GM23338 (cell line): ENCODE measurements at regions not wholly inside any gene's neighbourhood (a gene's known extent, or its start where the extent isn't known, plus 50 kb on each side); places are given as distances from the start of the nearest gene placed in this dataset.

Experiments
- ATAC-seq: fragments of 200-7000 bp; cut with Tn5 transposase; 3 replicates; pipeline ENCODE4 v1.9.1; 2020
- DNase-seq: peaks from one replicate; pipeline ENCODE4 v3.0.0-alpha.2; 2015; ENCODE audit warnings: low spot score
- H2AFZ ChIP-seq: fragments of 200-600 bp; sonication (generic); 2 replicates; pipeline ENCODE4 v1.8.0; 2016; ENCODE audit warnings: antibody characterized with exemption, mild to moderate bottlenecking, moderate library complexity
- H3F3A ChIP-seq: fragments of 200-600 bp; sonication (generic); replicated peaks from 2 replicates; pipeline ENCODE4 v1.8.0; 2017; ENCODE audit warnings: antibody characterized with exemption, mixed run types, low read depth
- H3K27ac ChIP-seq: fragments of 200-600 bp; sonication (generic); 2 replicates; pipeline ENCODE4 v1.6.1; 2016; ENCODE audit warnings: low read depth
- H3K27me3 ChIP-seq: fragments of 200-600 bp; sonication (generic); 2 replicates; pipeline ENCODE4 v1.8.0; 2016; ENCODE audit warnings: mild to moderate bottlenecking, mixed run types, moderate library complexity; ENCODE audit not compliant: insufficient read depth
- H3K36me3 ChIP-seq: fragments of 200-600 bp; sonication (generic); 2 replicates; pipeline ENCODE4 v1.8.0; 2016; ENCODE audit warnings: mild to moderate bottlenecking; ENCODE audit not compliant: insufficient read depth
- H3K4me1 ChIP-seq: fragments of 200-600 bp; sonication (generic); 2 replicates; pipeline ENCODE4 v1.8.0; 2016; ENCODE audit warnings: mild to moderate bottlenecking, moderate library complexity; ENCODE audit not compliant: insufficient read depth
- H3K4me2 ChIP-seq: fragments of 200-600 bp; sonication (generic); 2 replicates; pipeline ENCODE4 v1.7.1; 2017; ENCODE audit warnings: mixed run types
- H3K4me3 ChIP-seq: fragments of 200-600 bp; sonication (generic); 2 replicates; pipeline ENCODE4 v1.6.1; 2016; ENCODE audit warnings: mixed run types
- H3K79me2 ChIP-seq: fragments of 200-600 bp; sonication (generic); replicated peaks from 2 replicates; pipeline ENCODE4 v1.8.0; 2017; ENCODE audit warnings: mild to moderate bottlenecking; ENCODE audit not compliant: insufficient read depth
- H3K9me2 ChIP-seq: fragments of 200-600 bp; sonication (generic); 2 replicates; pipeline ENCODE4 v1.8.0; 2017; ENCODE audit not compliant: insufficient read depth
- H4K20me1 ChIP-seq: fragments of 200-600 bp; sonication (generic); replicated peaks from 2 replicates; pipeline ENCODE4 v1.8.0; 2017; ENCODE audit warnings: mild to moderate bottlenecking; ENCODE audit not compliant: insufficient read depth
- H3K27ac Mint-ChIP-seq: 2 replicates; pipeline ENCODE4 v1.8.0; 2020; ENCODE audit warnings: inconsistent platforms, mild to moderate bottlenecking, moderate library complexity, mixed read lengths
- H3K27me3 Mint-ChIP-seq: 3 replicates; pipeline ENCODE4 v1.8.0; 2022; ENCODE audit warnings: low read depth, mild to moderate bottlenecking, moderate library complexity, mixed read lengths, inconsistent platforms; ENCODE audit not compliant: insufficient read depth, poor library complexity
- H3K36me3 Mint-ChIP-seq: 3 replicates; pipeline ENCODE4 v1.8.0; 2021; ENCODE audit warnings: low read depth, mild to moderate bottlenecking, inconsistent platforms, moderate library complexity, mixed read lengths
- H3K4me1 Mint-ChIP-seq: 3 replicates; pipeline ENCODE4 v1.8.0; 2020; ENCODE audit warnings: mild to moderate bottlenecking, inconsistent platforms, mixed read lengths
- H3K4me3 Mint-ChIP-seq: 3 replicates; pipeline ENCODE4 v1.8.0; 2021; ENCODE audit warnings: moderate library complexity, mild to moderate bottlenecking, inconsistent platforms, mixed read lengths
- H3K9me3 Mint-ChIP-seq: 3 replicates; pipeline ENCODE4 v1.8.0; 2020; ENCODE audit warnings: moderate library complexity, mild to moderate bottlenecking, inconsistent platforms, mixed read lengths
- CREB1 ChIP-seq: fragments of 250-450 bp; sonication (Bioruptor Pico); IDR thresholded peaks from 2 replicates; pipeline ENCODE4 v1.5.0; 2020; ENCODE audit warnings: low read depth, mild to moderate bottlenecking, moderate library complexity
- NANOG ChIP-seq: IDR thresholded peaks from 2 replicates; pipeline ENCODE4 v1.6.1; 2016; ENCODE audit warnings: antibody characterized with exemption, borderline replicate concordance
- ZNF114 ChIP-seq: fragments of 250-450 bp; sonication (Bioruptor Pico); IDR thresholded peaks from 2 replicates; pipeline ENCODE4 v1.5.0; 2020; ENCODE audit warnings: mild to moderate bottlenecking, moderate library complexity
- TF ChIP-seq, protein P1 (sequence below): fragments of 250-450 bp; sonication (Bioruptor Pico); IDR thresholded peaks from 2 replicates; pipeline ENCODE4 v1.5.0; 2020; ENCODE audit warnings: mild to moderate bottlenecking, moderate library complexity
- TF ChIP-seq, protein P2 (sequence below), 2 experiments: fragments of 200-600 bp in 1 of 2; sonication (generic) in 1 of 2; conservative IDR thresholded peaks; 2 replicates each; pipeline versions ENCODE4 v1.5.1 to v1.6.1; 2016 to 2017; ENCODE audit warnings: antibody characterized with exemption in 2 of 2, low read depth in 2 of 2, mild to moderate bottlenecking in 2 of 2, moderate library complexity in 1 of 2
- TF ChIP-seq, protein P3 (sequence below): IDR thresholded peaks from one replicate; pipeline ENCODE4 v1.6.1; 2018; ENCODE audit warnings: antibody characterized with exemption; ENCODE audit not compliant: unreplicated experiment

DNA sequence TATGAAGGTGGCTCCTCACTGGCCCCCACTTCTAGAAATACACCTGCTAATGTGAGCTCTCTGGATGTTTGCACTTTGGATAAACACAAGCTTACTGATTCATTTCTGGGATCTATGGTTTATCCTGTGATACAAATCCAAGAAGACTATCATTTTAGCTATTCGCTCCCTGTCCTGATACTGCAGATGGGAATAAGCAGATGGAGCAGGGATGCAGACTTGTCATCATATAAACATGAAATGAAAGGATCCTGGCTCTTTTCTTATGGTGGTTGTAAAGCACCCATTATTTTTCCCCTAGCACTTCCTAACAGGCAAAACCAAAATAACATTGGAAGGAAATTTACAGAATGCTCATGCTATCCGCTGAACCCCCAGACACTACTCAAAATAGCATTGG is 162.9 kb upstream of the NOCT start (continued):
- TF ChIP-seq, protein P1, sequence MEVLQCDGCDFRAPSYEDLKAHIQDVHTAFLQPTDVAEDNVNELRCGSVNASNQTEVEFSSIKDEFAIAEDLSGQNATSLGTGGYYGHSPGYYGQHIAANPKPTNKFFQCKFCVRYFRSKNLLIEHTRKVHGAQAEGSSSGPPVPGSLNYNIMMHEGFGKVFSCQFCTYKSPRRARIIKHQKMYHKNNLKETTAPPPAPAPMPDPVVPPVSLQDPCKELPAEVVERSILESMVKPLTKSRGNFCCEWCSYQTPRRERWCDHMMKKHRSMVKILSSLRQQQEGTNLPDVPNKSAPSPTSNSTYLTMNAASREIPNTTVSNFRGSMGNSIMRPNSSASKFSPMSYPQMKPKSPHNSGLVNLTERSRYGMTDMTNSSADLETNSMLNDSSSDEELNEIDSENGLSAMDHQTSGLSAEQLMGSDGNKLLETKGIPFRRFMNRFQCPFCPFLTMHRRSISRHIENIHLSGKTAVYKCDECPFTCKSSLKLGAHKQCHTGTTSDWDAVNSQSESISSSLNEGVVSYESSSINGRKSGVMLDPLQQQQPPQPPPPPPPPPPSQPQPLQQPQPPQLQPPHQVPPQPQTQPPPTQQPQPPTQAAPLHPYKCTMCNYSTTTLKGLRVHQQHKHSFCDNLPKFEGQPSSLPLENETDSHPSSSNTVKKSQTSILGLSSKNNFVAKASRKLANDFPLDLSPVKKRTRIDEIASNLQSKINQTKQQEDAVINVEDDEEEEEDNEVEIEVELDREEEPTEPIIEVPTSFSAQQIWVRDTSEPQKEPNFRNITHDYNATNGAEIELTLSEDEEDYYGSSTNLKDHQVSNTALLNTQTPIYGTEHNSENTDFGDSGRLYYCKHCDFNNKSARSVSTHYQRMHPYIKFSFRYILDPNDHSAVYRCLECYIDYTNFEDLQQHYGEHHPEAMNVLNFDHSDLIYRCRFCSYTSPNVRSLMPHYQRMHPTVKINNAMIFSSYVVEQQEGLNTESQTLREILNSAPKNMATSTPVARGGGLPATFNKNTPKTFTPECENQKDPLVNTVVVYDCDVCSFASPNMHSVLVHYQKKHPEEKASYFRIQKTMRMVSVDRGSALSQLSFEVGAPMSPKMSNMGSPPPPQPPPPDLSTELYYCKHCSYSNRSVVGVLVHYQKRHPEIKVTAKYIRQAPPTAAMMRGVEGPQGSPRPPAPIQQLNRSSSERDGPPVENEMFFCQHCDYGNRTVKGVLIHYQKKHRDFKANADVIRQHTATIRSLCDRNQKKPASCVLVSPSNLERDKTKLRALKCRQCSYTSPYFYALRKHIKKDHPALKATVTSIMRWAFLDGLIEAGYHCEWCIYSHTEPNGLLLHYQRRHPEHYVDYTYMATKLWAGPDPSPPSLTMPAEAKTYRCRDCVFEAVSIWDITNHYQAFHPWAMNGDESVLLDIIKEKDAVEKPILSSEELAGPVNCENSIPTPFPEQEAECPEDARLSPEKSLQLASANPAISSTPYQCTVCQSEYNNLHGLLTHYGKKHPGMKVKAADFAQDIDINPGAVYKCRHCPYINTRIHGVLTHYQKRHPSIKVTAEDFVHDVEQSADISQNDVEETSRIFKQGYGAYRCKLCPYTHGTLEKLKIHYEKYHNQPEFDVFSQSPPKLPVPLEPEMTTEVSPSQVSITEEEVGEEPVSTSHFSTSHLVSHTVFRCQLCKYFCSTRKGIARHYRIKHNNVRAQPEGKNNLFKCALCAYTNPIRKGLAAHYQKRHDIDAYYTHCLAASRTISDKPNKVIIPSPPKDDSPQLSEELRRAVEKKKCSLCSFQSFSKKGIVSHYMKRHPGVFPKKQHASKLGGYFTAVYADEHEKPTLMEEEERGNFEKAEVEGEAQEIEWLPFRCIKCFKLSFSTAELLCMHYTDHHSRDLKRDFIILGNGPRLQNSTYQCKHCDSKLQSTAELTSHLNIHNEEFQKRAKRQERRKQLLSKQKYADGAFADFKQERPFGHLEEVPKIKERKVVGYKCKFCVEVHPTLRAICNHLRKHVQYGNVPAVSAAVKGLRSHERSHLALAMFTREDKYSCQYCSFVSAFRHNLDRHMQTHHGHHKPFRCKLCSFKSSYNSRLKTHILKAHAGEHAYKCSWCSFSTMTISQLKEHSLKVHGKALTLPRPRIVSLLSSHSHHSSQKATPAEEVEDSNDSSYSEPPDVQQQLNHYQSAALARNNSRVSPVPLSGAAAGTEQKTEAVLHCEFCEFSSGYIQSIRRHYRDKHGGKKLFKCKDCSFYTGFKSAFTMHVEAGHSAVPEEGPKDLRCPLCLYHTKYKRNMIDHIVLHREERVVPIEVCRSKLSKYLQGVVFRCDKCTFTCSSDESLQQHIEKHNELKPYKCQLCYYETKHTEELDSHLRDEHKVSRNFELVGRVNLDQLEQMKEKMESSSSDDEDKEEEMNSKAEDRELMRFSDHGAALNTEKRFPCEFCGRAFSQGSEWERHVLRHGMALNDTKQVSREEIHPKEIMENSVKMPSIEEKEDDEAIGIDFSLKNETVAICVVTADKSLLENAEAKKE (CRISPR knock-in tag): no peak
- TF ChIP-seq ZNF114 (CRISPR knock-in tag) (no peak), CREB1 (CRISPR knock-in tag) (no peak), NANOG (no peak)

DNA sequence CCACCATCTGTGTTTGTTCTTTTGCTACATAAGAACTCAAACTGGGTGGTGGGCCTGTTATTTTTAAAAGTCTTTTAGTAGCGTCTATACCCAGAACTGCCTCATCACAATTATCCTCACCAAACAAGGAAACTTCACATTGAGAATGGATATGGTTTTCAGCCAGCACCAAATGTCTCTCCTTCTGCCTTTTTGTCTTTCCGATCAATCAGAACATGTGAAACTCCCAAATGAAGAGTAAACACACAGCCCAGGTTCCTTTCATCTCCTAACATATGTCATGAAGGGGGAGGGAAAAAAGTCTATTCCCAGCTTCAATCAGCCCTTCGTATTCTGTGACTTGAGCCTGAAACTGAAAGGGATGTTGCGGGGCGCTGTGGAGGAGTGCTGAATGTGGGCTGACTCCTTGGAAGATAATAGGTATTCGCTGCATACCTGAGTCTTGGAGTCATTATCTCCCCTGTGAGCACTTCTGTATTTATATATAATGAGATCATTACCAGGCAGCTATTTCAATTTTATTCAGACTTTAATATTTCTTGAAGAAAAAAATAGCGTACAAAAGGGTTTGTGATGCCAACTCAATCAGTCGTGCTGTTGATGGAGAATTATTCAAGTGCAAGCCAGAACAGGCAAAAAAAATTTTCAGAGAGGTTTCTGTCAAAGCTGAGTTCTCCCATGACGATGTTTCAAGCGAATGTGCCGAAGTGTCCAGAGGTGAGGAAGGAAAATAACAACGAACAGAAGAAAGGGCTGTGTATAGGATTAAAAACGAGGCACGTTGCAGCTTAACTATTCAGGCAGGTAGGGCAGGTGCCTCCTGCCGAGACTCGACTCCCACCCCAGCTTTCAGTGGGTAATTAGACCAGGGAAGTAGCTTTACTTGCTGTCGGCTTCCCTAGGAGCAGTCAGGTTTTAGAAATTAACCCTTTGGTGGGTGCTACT is 163.9 kb upstream of the NOCT start:
- peaks cover 3% of the 10 kb centered on the region for H3K27me3 Mint-ChIP-seq
- DNase-seq (peak; percentile 60), ATAC-seq (peak; percentile 98)

More for the DNA sequence above, 163.9 kb upstream of the NOCT start:
- Histone ChIP-seq H4K20me1 (no peaks in the 10 kb centered on the region), H3K9me2 (peaks cover 5% of the 10 kb centered on the region; the same call in 1 of the 2 replicates), H3K4me2 (peak overlapping the region; percentile 70), H3K27me3 (no peaks in the 10 kb centered on the region), H3F3A (no peaks in the 10 kb centered on the region), H3K4me1 (peaks cover 21% of the 10 kb centered on the region), H2AFZ (peak overlapping the region; percentile 56; the same call in 1 of the 2 replicates), H3K27ac (no peak overlapping the region), H3K79me2 (no peaks in the 10 kb centered on the region), H3K36me3 (peaks cover 4% of the 10 kb centered on the region; the same call in 1 of the 2 replicates), H3K4me3 (peak overlapping the region; percentile 44)
- peak overlapping the region; percentile 64 for H3K4me3 Mint-ChIP-seq
- peaks cover 19% of the 10 kb centered on the region for H3K4me1 Mint-ChIP-seq
- H3K9me3 Mint-ChIP-seq: peaks cover 21% of the 10 kb centered on the region
- TF ChIP-seq, protein P2, sequence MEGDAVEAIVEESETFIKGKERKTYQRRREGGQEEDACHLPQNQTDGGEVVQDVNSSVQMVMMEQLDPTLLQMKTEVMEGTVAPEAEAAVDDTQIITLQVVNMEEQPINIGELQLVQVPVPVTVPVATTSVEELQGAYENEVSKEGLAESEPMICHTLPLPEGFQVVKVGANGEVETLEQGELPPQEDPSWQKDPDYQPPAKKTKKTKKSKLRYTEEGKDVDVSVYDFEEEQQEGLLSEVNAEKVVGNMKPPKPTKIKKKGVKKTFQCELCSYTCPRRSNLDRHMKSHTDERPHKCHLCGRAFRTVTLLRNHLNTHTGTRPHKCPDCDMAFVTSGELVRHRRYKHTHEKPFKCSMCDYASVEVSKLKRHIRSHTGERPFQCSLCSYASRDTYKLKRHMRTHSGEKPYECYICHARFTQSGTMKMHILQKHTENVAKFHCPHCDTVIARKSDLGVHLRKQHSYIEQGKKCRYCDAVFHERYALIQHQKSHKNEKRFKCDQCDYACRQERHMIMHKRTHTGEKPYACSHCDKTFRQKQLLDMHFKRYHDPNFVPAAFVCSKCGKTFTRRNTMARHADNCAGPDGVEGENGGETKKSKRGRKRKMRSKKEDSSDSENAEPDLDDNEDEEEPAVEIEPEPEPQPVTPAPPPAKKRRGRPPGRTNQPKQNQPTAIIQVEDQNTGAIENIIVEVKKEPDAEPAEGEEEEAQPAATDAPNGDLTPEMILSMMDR (conservative IDR thresholded peaks at IDR 0.05; ENCODE audit: low read depth in 2 of 2): 0 out of 4 replicates have a peak, but pooled peaks of 1 of the 2 experiments have one; percentile 17
- TF ChIP-seq, protein P3, sequence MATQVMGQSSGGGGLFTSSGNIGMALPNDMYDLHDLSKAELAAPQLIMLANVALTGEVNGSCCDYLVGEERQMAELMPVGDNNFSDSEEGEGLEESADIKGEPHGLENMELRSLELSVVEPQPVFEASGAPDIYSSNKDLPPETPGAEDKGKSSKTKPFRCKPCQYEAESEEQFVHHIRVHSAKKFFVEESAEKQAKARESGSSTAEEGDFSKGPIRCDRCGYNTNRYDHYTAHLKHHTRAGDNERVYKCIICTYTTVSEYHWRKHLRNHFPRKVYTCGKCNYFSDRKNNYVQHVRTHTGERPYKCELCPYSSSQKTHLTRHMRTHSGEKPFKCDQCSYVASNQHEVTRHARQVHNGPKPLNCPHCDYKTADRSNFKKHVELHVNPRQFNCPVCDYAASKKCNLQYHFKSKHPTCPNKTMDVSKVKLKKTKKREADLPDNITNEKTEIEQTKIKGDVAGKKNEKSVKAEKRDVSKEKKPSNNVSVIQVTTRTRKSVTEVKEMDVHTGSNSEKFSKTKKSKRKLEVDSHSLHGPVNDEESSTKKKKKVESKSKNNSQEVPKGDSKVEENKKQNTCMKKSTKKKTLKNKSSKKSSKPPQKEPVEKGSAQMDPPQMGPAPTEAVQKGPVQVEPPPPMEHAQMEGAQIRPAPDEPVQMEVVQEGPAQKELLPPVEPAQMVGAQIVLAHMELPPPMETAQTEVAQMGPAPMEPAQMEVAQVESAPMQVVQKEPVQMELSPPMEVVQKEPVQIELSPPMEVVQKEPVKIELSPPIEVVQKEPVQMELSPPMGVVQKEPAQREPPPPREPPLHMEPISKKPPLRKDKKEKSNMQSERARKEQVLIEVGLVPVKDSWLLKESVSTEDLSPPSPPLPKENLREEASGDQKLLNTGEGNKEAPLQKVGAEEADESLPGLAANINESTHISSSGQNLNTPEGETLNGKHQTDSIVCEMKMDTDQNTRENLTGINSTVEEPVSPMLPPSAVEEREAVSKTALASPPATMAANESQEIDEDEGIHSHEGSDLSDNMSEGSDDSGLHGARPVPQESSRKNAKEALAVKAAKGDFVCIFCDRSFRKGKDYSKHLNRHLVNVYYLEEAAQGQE: no peak
- H3K36me3 Mint-ChIP-seq: peaks cover 14% of the 10 kb centered on the region
- H3K27ac Mint-ChIP-seq: no peak overlapping the region
